ENCODE measurements at regions not wholly inside any gene's neighbourhood (a gene's known extent, or its start where the extent isn't known, plus 50 kb on each side); places are given as distances from the start of the nearest gene placed in this dataset.

DNA sequence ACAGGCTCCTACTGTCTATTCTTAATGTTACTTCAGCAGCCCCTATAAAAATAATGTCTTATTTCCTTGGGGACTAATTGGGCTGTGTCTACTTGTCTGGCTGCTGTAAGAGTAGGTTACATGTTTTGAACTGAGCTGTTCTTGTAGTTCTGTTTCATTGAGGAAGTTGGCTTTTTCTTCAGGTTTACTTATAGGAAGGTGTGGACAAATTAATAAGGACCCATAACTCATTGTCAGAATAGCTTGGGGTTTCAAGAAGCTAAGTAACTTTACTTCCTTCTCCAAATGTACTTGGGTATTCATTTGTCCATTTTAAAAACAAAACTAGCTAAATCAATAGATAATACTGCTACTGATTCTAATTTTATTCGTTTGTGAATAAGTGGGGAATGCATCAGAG is 487.2 kb downstream of the FAT4 start (continued):
- no peak for TF ChIP-seq ZNF441 (CRISPR knock-in tag; IDR thresholded peaks at IDR 0.05; ENCODE audit: borderline replicate concordance)
- no peak for TF ChIP-seq ZNF770 (CRISPR knock-in tag; IDR thresholded peaks at IDR 0.05)
- TF ChIP-seq TARDBP (CRISPR knock-in tag; IDR thresholded peaks at IDR 0.05) = no peak
- no peak for TF ChIP-seq ZFX (CRISPR knock-in tag; IDR thresholded peaks at IDR 0.05; ENCODE audit: low read depth)
- TF ChIP-seq, protein P1, sequence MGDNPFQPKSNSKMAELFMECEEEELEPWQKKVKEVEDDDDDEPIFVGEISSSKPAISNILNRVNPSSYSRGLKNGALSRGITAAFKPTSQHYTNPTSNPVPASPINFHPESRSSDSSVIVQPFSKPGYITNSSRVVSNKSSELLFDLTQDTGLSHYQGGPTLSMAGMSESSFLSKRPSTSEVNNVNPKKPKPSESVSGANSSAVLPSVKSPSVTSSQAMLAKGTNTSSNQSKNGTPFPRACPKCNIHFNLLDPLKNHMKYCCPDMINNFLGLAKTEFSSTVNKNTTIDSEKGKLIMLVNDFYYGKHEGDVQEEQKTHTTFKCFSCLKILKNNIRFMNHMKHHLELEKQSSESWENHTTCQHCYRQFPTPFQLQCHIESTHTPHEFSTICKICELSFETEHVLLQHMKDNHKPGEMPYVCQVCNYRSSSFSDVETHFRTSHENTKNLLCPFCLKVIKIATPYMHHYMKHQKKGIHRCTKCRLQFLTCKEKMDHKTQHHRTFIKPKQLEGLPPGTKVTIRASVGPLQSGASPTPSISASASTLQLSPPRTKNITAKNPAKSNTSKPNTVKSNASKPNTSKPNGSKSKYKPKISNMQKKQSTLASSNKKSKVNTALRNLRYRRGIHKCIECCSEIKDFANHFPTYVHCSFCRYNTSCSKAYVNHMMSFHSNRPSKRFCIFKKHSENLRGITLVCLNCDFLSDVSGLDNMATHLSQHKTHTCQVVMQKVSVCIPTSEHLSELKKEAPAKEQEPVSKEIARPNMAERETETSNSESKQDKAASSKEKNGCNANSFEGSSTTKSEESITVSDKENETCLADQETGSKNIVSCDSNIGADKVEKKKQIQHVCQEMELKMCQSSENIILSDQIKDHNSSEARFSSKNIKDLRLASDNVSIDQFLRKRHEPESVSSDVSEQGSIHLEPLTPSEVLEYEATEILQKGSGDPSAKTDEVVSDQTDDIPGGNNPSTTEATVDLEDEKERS (CRISPR knock-in tag; IDR thresholded peaks at IDR 0.05) = no peak
- TF ChIP-seq ZSCAN22 (CRISPR knock-in tag; IDR thresholded peaks at IDR 0.05) = no peak
- TF ChIP-seq, protein P2, sequence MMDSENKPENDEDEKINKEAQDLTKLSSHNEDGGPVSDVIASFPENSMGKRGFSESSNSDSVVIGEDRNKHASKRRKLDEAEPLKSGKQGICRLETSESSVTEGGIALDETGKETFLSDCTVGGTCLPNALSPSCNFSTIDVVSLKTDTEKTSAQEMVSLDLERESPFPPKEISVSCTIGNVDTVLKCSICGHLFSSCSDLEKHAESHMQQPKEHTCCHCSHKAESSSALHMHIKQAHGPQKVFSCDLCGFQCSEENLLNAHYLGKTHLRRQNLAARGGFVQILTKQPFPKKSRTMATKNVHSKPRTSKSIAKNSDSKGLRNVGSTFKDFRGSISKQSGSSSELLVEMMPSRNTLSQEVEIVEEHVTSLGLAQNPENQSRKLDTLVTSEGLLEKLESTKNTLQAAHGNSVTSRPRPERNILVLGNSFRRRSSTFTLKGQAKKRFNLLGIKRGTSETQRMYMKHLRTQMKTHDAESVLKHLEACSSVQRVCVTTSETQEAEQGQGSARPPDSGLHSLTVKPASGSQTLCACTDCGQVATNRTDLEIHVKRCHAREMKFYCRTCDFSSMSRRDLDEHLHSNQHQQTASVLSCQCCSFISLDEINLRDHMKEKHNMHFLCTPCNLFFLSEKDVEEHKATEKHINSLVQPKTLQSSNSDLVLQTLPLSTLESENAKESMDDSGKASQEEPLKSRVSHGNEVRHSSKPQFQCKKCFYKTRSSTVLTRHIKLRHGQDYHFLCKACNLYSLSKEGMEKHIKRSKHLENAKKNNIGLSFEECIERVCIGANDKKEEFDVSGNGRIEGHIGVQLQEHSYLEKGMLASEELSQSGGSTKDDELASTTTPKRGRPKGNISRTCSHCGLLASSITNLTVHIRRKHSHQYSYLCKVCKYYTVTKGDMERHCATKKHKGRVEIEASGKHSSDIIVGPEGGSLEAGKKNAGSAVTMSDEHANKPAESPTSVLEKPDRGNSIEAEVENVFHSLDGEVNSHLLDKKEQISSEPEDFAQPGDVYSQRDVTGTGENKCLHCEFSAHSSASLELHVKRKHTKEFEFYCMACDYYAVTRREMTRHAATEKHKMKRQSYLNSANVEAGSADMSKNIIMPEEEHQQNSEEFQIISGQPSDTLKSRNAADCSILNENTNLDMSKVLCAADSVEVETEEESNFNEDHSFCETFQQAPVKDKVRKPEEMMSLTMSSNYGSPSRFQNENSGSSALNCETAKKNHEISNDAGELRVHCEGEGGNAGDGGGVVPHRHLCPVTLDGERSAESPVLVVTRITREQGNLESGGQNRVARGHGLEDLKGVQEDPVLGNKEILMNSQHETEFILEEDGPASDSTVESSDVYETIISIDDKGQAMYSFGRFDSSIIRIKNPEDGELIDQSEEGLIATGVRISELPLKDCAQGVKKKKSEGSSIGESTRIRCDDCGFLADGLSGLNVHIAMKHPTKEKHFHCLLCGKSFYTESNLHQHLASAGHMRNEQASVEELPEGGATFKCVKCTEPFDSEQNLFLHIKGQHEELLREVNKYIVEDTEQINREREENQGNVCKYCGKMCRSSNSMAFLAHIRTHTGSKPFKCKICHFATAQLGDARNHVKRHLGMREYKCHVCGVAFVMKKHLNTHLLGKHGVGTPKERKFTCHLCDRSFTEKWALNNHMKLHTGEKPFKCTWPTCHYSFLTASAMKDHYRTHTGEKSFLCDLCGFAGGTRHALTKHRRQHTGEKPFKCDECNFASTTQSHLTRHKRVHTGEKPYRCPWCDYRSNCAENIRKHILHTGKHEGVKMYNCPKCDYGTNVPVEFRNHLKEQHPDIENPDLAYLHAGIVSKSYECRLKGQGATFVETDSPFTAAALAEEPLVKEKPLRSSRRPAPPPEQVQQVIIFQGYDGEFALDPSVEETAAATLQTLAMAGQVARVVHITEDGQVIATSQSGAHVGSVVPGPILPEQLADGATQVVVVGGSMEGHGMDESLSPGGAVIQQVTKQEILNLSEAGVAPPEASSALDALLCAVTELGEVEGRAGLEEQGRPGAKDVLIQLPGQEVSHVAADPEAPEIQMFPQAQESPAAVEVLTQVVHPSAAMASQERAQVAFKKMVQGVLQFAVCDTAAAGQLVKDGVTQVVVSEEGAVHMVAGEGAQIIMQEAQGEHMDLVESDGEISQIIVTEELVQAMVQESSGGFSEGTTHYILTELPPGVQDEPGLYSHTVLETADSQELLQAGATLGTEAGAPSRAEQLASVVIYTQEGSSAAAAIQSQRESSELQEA (CRISPR knock-in tag; IDR thresholded peaks at IDR 0.05; ENCODE audit: not compliant biosample characterization) = no peak
- no peak for TF ChIP-seq SOX13 (IDR thresholded peaks at IDR 0.05)
- no peak for TF ChIP-seq SOX13 (CRISPR knock-in tag; conservative IDR thresholded peaks at IDR 0.05 in 1 of 2, IDR thresholded peaks at IDR 0.05 in 1 of 2)
- TF ChIP-seq ZNF724P (CRISPR knock-in tag; IDR thresholded peaks at IDR 0.05; ENCODE audit: borderline replicate concordance) = no peak
- no peak for TF ChIP-seq ZNF136 (CRISPR knock-in tag; IDR thresholded peaks at IDR 0.05; ENCODE audit: low read depth)
- TF ChIP-seq ARHGAP35 (CRISPR knock-in tag; IDR thresholded peaks at IDR 0.05; ENCODE audit: borderline replicate concordance) = no peak
